ENCODE measurements at regions not wholly inside any gene's neighbourhood (a gene's known extent, or its start where the extent isn't known, plus 50 kb on each side); places are given as distances from the start of the nearest gene placed in this dataset.
"Not testable (repeated sequence)": the region's sequence is repeated elsewhere in the genome, so short reads cannot be mapped to it uniquely, and the experiment has no call there.

- no peak for DNase-seq (ENCODE audit: low read depth)
These were observed 50.3 kb upstream of the ITGA11 start for GRCh38 chr15:68482246-68482645.

- DNase-seq (ENCODE audit: low read depth): no peak
These were observed 51.2 kb upstream of the ITGA11 start for GRCh38 chr15:68483165-68483564.

GRCh38 chr15:68484220-68484619, 52.3 kb upstream of the ITGA11 start:
- no peak for DNase-seq (ENCODE audit: low read depth)

GRCh38 chr15:68484696-68485400, 52.9 kb upstream of the ITGA11 start:
- DNase-seq (ENCODE audit: low read depth): peak; percentile 9

GRCh38 chr15:68485721-68486360, 53.9 kb upstream of the ITGA11 start:
- no peak for DNase-seq (ENCODE audit: low read depth)

- no peak for DNase-seq (ENCODE audit: low read depth)
These were observed 55.3 kb upstream of the ITGA11 start for GRCh38 chr15:68487087-68487843.

- DNase-seq (ENCODE audit: low read depth): no peak
These were observed 56.3 kb upstream of the ITGA11 start for GRCh38 chr15:68488290-68488689.

- no peak for DNase-seq (ENCODE audit: low read depth)
These were observed 57.0 kb upstream of the ITGA11 start for GRCh38 chr15:68488966-68489365.

GRCh38 chr15:68489421-68489820, 57.5 kb upstream of the ITGA11 start:
- no peak for DNase-seq (ENCODE audit: low read depth)

- no peak for DNase-seq (ENCODE audit: low read depth)
These were observed 59.6 kb upstream of the ITGA11 start for GRCh38 chr15:68491415-68492106.

- no peak for DNase-seq (ENCODE audit: low read depth)
These were observed 60.9 kb upstream of the ITGA11 start for GRCh38 chr15:68492855-68493254.

- no peak for DNase-seq (ENCODE audit: low read depth)
These were observed 61.7 kb upstream of the ITGA11 start for GRCh38 chr15:68493629-68494028.

GRCh38 chr15:68494573-68495110, 62.7 kb upstream of the ITGA11 start:
- no peak for DNase-seq (ENCODE audit: low read depth)

- DNase-seq (ENCODE audit: low read depth): no peak
These were observed 63.4 kb upstream of the ITGA11 start for GRCh38 chr15:68495221-68495950.

- DNase-seq (ENCODE audit: low read depth): no peak
These were observed 64.2 kb upstream of the ITGA11 start for GRCh38 chr15:68495981-68496705.

- DNase-seq (ENCODE audit: low read depth): not testable (repeated sequence)
These were observed 64.8 kb upstream of the ITGA11 start for GRCh38 chr15:68496751-68497150.

- no peak for DNase-seq (ENCODE audit: low read depth)
These were observed 65.4 kb upstream of the ITGA11 start for GRCh38 chr15:68497206-68497910.

GRCh38 chr15:68498076-68498475, 66.1 kb upstream of the ITGA11 start:
- DNase-seq (ENCODE audit: low read depth): no peak

- DNase-seq (ENCODE audit: low read depth): no peak
These were observed 67.8 kb upstream of the ITGA11 start for GRCh38 chr15:68499620-68500312.

Data from HS-5 (cell line).